ENCODE measurements at regions not wholly inside any gene's neighbourhood (a gene's known extent, or its start where the extent isn't known, plus 50 kb on each side); places are given as distances from the start of the nearest gene placed in this dataset.

- TF ChIP-seq ATF7 (IDR thresholded peaks at IDR 0.05; ENCODE audit: low read depth) (peak; percentile 31; the same call in 1 of the 2 replicates), RELB (IDR thresholded peaks at IDR 0.05; ENCODE audit: low read depth) (peak; percentile 77; the same call in 1 of the 2 replicates), ZNF384 (IDR thresholded peaks at IDR 0.05; ENCODE audit: borderline replicate concordance, low read depth, low read length) (no peak), RAD21 (IDR thresholded peaks at IDR 0.05; ENCODE audit: insufficient read depth, low read depth, low read length) (peak; percentile 25), ZZZ3 (IDR thresholded peaks at IDR 0.05; ENCODE audit: control insufficient read depth, insufficient read length, low read depth) (no peak), NFXL1 (IDR thresholded peaks at IDR 0.05; ENCODE audit: borderline replicate concordance) (no peak), MEF2A (IDR thresholded peaks at IDR 0.05; ENCODE audit: insufficient read depth, low read depth, low read length) (peak; percentile 56; the same call in 1 of the 2 replicates), CHD2 (IDR thresholded peaks at IDR 0.05; ENCODE audit: borderline replicate concordance, low read depth, low read length) (no peak), RUNX3 (IDR thresholded peaks at IDR 0.05; ENCODE audit: low read length) (peak; percentile 80), BRCA1 (IDR thresholded peaks at IDR 0.05; ENCODE audit: low read depth, low read length) (no peak), SRF (IDR thresholded peaks at IDR 0.05; ENCODE audit: low read depth in 2 of 2, low read length in 2 of 2) (no peak), LARP7 (IDR thresholded peaks at IDR 0.05) (no peak), CBX5 (IDR thresholded peaks at IDR 0.05; ENCODE audit: low read depth) (peak; percentile 65; the same call in 1 of the 2 replicates), FOXM1 (IDR thresholded peaks at IDR 0.05; ENCODE audit: low read depth, low read length) (no peak), TAF1 (IDR thresholded peaks at IDR 0.05; ENCODE audit: borderline replicate concordance, low read depth, low read length) (peak; percentile 16; the same call in 1 of the 2 replicates), E2F8 (IDR thresholded peaks at IDR 0.05; ENCODE audit: low read depth, partially characterized antibody) (no peak), JUND (IDR thresholded peaks at IDR 0.05; ENCODE audit: low read depth, low read length) (no peak)
- TF ChIP-seq, protein P1, sequence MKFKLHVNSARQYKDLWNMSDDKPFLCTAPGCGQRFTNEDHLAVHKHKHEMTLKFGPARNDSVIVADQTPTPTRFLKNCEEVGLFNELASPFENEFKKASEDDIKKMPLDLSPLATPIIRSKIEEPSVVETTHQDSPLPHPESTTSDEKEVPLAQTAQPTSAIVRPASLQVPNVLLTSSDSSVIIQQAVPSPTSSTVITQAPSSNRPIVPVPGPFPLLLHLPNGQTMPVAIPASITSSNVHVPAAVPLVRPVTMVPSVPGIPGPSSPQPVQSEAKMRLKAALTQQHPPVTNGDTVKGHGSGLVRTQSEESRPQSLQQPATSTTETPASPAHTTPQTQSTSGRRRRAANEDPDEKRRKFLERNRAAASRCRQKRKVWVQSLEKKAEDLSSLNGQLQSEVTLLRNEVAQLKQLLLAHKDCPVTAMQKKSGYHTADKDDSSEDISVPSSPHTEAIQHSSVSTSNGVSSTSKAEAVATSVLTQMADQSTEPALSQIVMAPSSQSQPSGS (IDR thresholded peaks at IDR 0.05; ENCODE audit: low read length): peak; percentile 99
- TF ChIP-seq, protein P2, sequence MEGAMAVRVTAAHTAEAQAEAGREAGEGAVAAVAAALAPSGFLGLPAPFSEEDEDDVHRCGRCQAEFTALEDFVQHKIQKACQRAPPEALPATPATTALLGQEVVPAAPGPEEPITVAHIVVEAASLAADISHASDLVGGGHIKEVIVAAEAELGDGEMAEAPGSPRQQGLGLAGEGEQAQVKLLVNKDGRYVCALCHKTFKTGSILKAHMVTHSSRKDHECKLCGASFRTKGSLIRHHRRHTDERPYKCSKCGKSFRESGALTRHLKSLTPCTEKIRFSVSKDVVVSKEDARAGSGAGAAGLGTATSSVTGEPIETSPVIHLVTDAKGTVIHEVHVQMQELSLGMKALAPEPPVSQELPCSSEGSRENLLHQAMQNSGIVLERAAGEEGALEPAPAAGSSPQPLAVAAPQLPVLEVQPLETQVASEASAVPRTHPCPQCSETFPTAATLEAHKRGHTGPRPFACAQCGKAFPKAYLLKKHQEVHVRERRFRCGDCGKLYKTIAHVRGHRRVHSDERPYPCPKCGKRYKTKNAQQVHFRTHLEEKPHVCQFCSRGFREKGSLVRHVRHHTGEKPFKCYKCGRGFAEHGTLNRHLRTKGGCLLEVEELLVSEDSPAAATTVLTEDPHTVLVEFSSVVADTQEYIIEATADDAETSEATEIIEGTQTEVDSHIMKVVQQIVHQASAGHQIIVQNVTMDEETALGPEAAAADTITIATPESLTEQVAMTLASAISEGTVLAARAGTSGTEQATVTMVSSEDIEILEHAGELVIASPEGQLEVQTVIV (IDR thresholded peaks at IDR 0.05; ENCODE audit: borderline replicate concordance, partially characterized antibody): no peak
- TF ChIP-seq, protein P3, sequence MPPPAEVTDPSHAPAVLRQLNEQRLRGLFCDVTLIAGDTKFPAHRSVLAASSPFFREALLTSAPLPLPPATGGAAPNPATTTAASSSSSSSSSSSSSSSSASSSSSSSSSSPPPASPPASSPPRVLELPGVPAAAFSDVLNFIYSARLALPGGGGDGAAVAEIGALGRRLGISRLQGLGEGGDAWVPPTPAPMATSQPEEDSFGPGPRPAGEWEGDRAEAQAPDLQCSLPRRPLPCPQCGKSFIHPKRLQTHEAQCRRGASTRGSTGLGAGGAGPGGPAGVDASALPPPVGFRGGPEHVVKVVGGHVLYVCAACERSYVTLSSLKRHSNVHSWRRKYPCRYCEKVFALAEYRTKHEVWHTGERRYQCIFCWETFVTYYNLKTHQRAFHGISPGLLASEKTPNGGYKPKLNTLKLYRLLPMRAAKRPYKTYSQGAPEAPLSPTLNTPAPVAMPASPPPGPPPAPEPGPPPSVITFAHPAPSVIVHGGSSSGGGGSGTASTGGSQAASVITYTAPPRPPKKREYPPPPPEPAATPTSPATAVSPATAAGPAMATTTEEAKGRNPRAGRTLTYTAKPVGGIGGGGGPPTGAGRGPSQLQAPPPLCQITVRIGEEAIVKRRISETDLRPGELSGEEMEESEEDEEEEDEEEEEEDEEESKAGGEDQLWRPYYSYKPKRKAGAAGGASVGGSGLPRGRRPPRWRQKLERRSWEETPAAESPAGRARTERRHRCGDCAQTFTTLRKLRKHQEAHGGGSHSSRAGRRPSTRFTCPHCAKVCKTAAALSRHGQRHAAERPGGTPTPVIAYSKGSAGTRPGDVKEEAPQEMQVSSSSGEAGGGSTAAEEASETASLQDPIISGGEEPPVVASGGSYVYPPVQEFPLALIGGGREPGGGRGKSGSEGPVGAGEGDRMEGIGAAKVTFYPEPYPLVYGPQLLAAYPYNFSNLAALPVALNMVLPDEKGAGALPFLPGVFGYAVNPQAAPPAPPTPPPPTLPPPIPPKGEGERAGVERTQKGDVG (CRISPR knock-in tag; IDR thresholded peaks at IDR 0.05): no peak
Observed at GRCh38 chr6:11467364-11467763, 70.2 kb upstream of the TMEM170B start (continued).

Data from GM12878 (cell line).